HG03432 (cell line): ENCODE measurements at regions not wholly inside any gene's neighbourhood (a gene's known extent, or its start where the extent isn't known, plus 50 kb on each side); places are given as distances from the start of the nearest gene placed in this dataset.
"Not testable (repeated sequence)": the region's sequence is repeated elsewhere in the genome, so short reads cannot be mapped to it uniquely, and the experiment has no call there.

Experiments
- ATAC-seq: cut with Tn5 transposase; IDR thresholded peaks from one replicate; pipeline ENCODE4 v1.9.1; 2021; ENCODE audit warnings: mild to moderate bottlenecking, moderate library complexity; ENCODE audit not compliant: unreplicated experiment

- not testable (repeated sequence) for ATAC-seq
These were observed 111.4 kb upstream of the METTL9 start for GRCh38 chr16:21487956-21488355.

GRCh38 chr16:21499046-21499445, 100.3 kb upstream of the METTL9 start:
- not testable (repeated sequence) for ATAC-seq

GRCh38 chr16:21501223-21501868, 98.0 kb upstream of the METTL9 start:
- peak; percentile 61 for ATAC-seq

GRCh38 chr16:21501869-21502667, 97.3 kb upstream of the METTL9 start:
- ATAC-seq: peak; percentile 78

GRCh38 chr16:21503574-21503920, 95.8 kb upstream of the METTL9 start:
- ATAC-seq: not testable (repeated sequence)

GRCh38 chr16:21503941-21504832, 95.2 kb upstream of the METTL9 start:
- not testable (repeated sequence) for ATAC-seq

GRCh38 chr16:21505751-21506520, 93.4 kb upstream of the METTL9 start:
- ATAC-seq: not testable (repeated sequence)

- ATAC-seq: peak; percentile 57
These were observed 92.4 kb upstream of the METTL9 start for GRCh38 chr16:21506857-21507456.

- not testable (repeated sequence) for ATAC-seq
These were observed 91.6 kb upstream of the METTL9 start for GRCh38 chr16:21507631-21508305.

- ATAC-seq: not testable (repeated sequence)
These were observed 90.5 kb upstream of the METTL9 start for GRCh38 chr16:21508661-21509436.

GRCh38 chr16:21509437-21510086, 89.8 kb upstream of the METTL9 start:
- ATAC-seq: not testable (repeated sequence)

GRCh38 chr16:21510869-21511255, 88.5 kb upstream of the METTL9 start:
- not testable (repeated sequence) for ATAC-seq

GRCh38 chr16:21511315-21512210, 87.8 kb upstream of the METTL9 start:
- ATAC-seq: not testable (repeated sequence)

GRCh38 chr16:21512280-21513192, 86.8 kb upstream of the METTL9 start:
- ATAC-seq: not testable (repeated sequence)

GRCh38 chr16:21513337-21513741, 86.0 kb upstream of the METTL9 start:
- not testable (repeated sequence) for ATAC-seq

- not testable (repeated sequence) for ATAC-seq
These were observed 85.4 kb upstream of the METTL9 start for GRCh38 chr16:21513812-21514473.
